C1 segment of cervical spinal cord (tissue), 14 donors: ENCODE measurements at regions not wholly inside any gene's neighbourhood (a gene's known extent, or its start where the extent isn't known, plus 50 kb on each side); places are given as distances from the start of the nearest gene placed in this dataset.

ENCODE experiments used
- DNase-seq, 14 donors: peaks; one replicate each; lab custom pipeline; 2025; lab: John Stamatoyannopoulos, UW

GRCh38 chr2:11953258-11953657 is 206.8 kb downstream of the LPIN1 start:
- no peak for DNase-seq

- DNase-seq: no peak
Observed at GRCh38 chr2:11955314-11955713, 208.9 kb downstream of the LPIN1 start.

GRCh38 chr2:11955884-11956291 is 209.5 kb downstream of the LPIN1 start:
- no peak for DNase-seq

GRCh38 chr2:11962707-11963328 is 216.4 kb downstream of the LPIN1 start:
- no peak for DNase-seq

GRCh38 chr2:11963966-11964365 is 217.5 kb downstream of the LPIN1 start:
- DNase-seq: no peak

GRCh38 chr2:11967946-11968465 is 221.6 kb downstream of the LPIN1 start:
- no peak for DNase-seq

- DNase-seq: no peak
Observed at GRCh38 chr2:11968521-11968920, 222.1 kb downstream of the LPIN1 start.

GRCh38 chr2:11969774-11970173 is 223.3 kb downstream of the LPIN1 start:
- DNase-seq: no peak

GRCh38 chr2:11974573-11974972 is 228.1 kb downstream of the LPIN1 start:
- DNase-seq: no peak

- DNase-seq: no peak
Observed at GRCh38 chr2:11975373-11975772, 228.9 kb downstream of the LPIN1 start.

- no peak for DNase-seq
Observed at GRCh38 chr2:11976073-11976472, 229.6 kb downstream of the LPIN1 start.

- DNase-seq: no peak
Observed at GRCh38 chr2:11977766-11978524, 231.5 kb downstream of the LPIN1 start.

GRCh38 chr2:11980809-11981208 is 234.4 kb downstream of the LPIN1 start:
- no peak for DNase-seq

- no peak for DNase-seq
Observed at GRCh38 chr2:11983401-11983800, 237.0 kb downstream of the LPIN1 start.

- peak in 1 of 14 donors; percentile 9 for DNase-seq
Observed at GRCh38 chr2:11983870-11984269, 237.4 kb downstream of the LPIN1 start.

GRCh38 chr2:11984316-11985158 is 238.1 kb downstream of the LPIN1 start:
- DNase-seq: no peak

- no peak for DNase-seq
Observed at GRCh38 chr2:11985817-11986566, 239.6 kb downstream of the LPIN1 start.

- DNase-seq: no peak
Observed at GRCh38 chr2:11987151-11987550, 240.7 kb downstream of the LPIN1 start.

- no peak for DNase-seq
Observed at GRCh38 chr2:11988691-11989353, 242.4 kb downstream of the LPIN1 start.

GRCh38 chr2:11989354-11989703 is 242.9 kb downstream of the LPIN1 start:
- DNase-seq: no peak

GRCh38 chr2:11990576-11990975 is 244.1 kb downstream of the LPIN1 start:
- no peak for DNase-seq
